GM23338 (cell line): ENCODE measurements at regions not wholly inside any gene's neighbourhood (a gene's known extent, or its start where the extent isn't known, plus 50 kb on each side); places are given as distances from the start of the nearest gene placed in this dataset.

Source experiments
- ATAC-seq: fragments of 200-7000 bp; cut with Tn5 transposase; 3 replicates; pipeline ENCODE4 v1.9.1; 2020
- DNase-seq: peaks from one replicate; pipeline ENCODE4 v3.0.0-alpha.2; 2015; ENCODE audit warnings: low spot score
- H2AFZ ChIP-seq: fragments of 200-600 bp; sonication (generic); 2 replicates; pipeline ENCODE4 v1.8.0; 2016; ENCODE audit warnings: antibody characterized with exemption, mild to moderate bottlenecking, moderate library complexity
- H3F3A ChIP-seq: fragments of 200-600 bp; sonication (generic); replicated peaks from 2 replicates; pipeline ENCODE4 v1.8.0; 2017; ENCODE audit warnings: antibody characterized with exemption, mixed run types, low read depth
- H3K27ac ChIP-seq: fragments of 200-600 bp; sonication (generic); 2 replicates; pipeline ENCODE4 v1.6.1; 2016; ENCODE audit warnings: low read depth
- H3K27me3 ChIP-seq: fragments of 200-600 bp; sonication (generic); 2 replicates; pipeline ENCODE4 v1.8.0; 2016; ENCODE audit warnings: mild to moderate bottlenecking, mixed run types, moderate library complexity; ENCODE audit not compliant: insufficient read depth
- H3K36me3 ChIP-seq: fragments of 200-600 bp; sonication (generic); 2 replicates; pipeline ENCODE4 v1.8.0; 2016; ENCODE audit warnings: mild to moderate bottlenecking; ENCODE audit not compliant: insufficient read depth
- H3K4me1 ChIP-seq: fragments of 200-600 bp; sonication (generic); 2 replicates; pipeline ENCODE4 v1.8.0; 2016; ENCODE audit warnings: mild to moderate bottlenecking, moderate library complexity; ENCODE audit not compliant: insufficient read depth
- H3K4me2 ChIP-seq: fragments of 200-600 bp; sonication (generic); 2 replicates; pipeline ENCODE4 v1.7.1; 2017; ENCODE audit warnings: mixed run types
- H3K4me3 ChIP-seq: fragments of 200-600 bp; sonication (generic); 2 replicates; pipeline ENCODE4 v1.6.1; 2016; ENCODE audit warnings: mixed run types
- H3K79me2 ChIP-seq: fragments of 200-600 bp; sonication (generic); replicated peaks from 2 replicates; pipeline ENCODE4 v1.8.0; 2017; ENCODE audit warnings: mild to moderate bottlenecking; ENCODE audit not compliant: insufficient read depth
- H3K9me2 ChIP-seq: fragments of 200-600 bp; sonication (generic); 2 replicates; pipeline ENCODE4 v1.8.0; 2017; ENCODE audit not compliant: insufficient read depth
- H4K20me1 ChIP-seq: fragments of 200-600 bp; sonication (generic); replicated peaks from 2 replicates; pipeline ENCODE4 v1.8.0; 2017; ENCODE audit warnings: mild to moderate bottlenecking; ENCODE audit not compliant: insufficient read depth
- H3K27ac Mint-ChIP-seq: 2 replicates; pipeline ENCODE4 v1.8.0; 2020; ENCODE audit warnings: inconsistent platforms, mild to moderate bottlenecking, moderate library complexity, mixed read lengths
- H3K27me3 Mint-ChIP-seq: 3 replicates; pipeline ENCODE4 v1.8.0; 2022; ENCODE audit warnings: low read depth, mild to moderate bottlenecking, moderate library complexity, mixed read lengths, inconsistent platforms; ENCODE audit not compliant: insufficient read depth, poor library complexity
- H3K36me3 Mint-ChIP-seq: 3 replicates; pipeline ENCODE4 v1.8.0; 2021; ENCODE audit warnings: low read depth, mild to moderate bottlenecking, inconsistent platforms, moderate library complexity, mixed read lengths
- H3K4me1 Mint-ChIP-seq: 3 replicates; pipeline ENCODE4 v1.8.0; 2020; ENCODE audit warnings: mild to moderate bottlenecking, inconsistent platforms, mixed read lengths
- H3K4me3 Mint-ChIP-seq: 3 replicates; pipeline ENCODE4 v1.8.0; 2021; ENCODE audit warnings: moderate library complexity, mild to moderate bottlenecking, inconsistent platforms, mixed read lengths
- H3K9me3 Mint-ChIP-seq: 3 replicates; pipeline ENCODE4 v1.8.0; 2020; ENCODE audit warnings: moderate library complexity, mild to moderate bottlenecking, inconsistent platforms, mixed read lengths
- CTCF ChIP-seq, 2 experiments: fragments of 200-600 bp in 1 of 2; sonication (generic) in 1 of 2; conservative IDR thresholded peaks; 2 replicates each; pipeline versions ENCODE4 v1.5.1 to v1.6.1; 2016 to 2017; ENCODE audit warnings: antibody characterized with exemption in 2 of 2, low read depth in 2 of 2, mild to moderate bottlenecking in 2 of 2, moderate library complexity in 1 of 2
- EZH2 ChIP-seq: fragments of 200-600 bp; sonication (generic); IDR thresholded peaks from one replicate; pipeline ENCODE4 v1.8.0; 2017; ENCODE audit warnings: antibody characterized with exemption, mild to moderate bottlenecking, low read depth; ENCODE audit not compliant: unreplicated experiment
- EZH2phosphoT487 ChIP-seq: fragments of 200-600 bp; sonication (generic); IDR thresholded peaks from one replicate; pipeline ENCODE4 v1.8.1; 2018; ENCODE audit warnings: antibody characterized with exemption; ENCODE audit not compliant: unreplicated experiment
- JUNB ChIP-seq: IDR thresholded peaks from one replicate; pipeline ENCODE4 v1.6.1; 2016; ENCODE audit warnings: antibody characterized with exemption; ENCODE audit not compliant: unreplicated experiment
- NANOG ChIP-seq: IDR thresholded peaks from 2 replicates; pipeline ENCODE4 v1.6.1; 2016; ENCODE audit warnings: antibody characterized with exemption, borderline replicate concordance
- POLR2AphosphoS5 ChIP-seq: IDR thresholded peaks from 2 replicates; pipeline ENCODE4 v1.6.1; 2016; ENCODE audit warnings: antibody characterized with exemption, low read depth
- REST ChIP-seq: IDR thresholded peaks from one replicate; pipeline ENCODE4 v1.6.1; 2018; ENCODE audit warnings: antibody characterized with exemption; ENCODE audit not compliant: unreplicated experiment
- ZNF114 ChIP-seq: fragments of 250-450 bp; sonication (Bioruptor Pico); IDR thresholded peaks from 2 replicates; pipeline ENCODE4 v1.5.0; 2020; ENCODE audit warnings: mild to moderate bottlenecking, moderate library complexity
- ZNF331 ChIP-seq: fragments of 250-450 bp; sonication (Bioruptor Pico); IDR thresholded peaks from 2 replicates; pipeline ENCODE4 v1.5.0; 2020; ENCODE audit warnings: low read depth, mild to moderate bottlenecking, moderate library complexity
- ZNF462 ChIP-seq: fragments of 250-450 bp; sonication (Bioruptor Pico); IDR thresholded peaks from 2 replicates; pipeline ENCODE4 v1.5.0; 2020; ENCODE audit warnings: mild to moderate bottlenecking, moderate library complexity

- no peak for TF ChIP-seq ZNF462 (CRISPR knock-in tag)
- no peak for TF ChIP-seq CTCF (conservative IDR thresholded peaks at IDR 0.05; ENCODE audit: low read depth in 2 of 2)
- TF ChIP-seq EZH2, result no peak
- TF ChIP-seq ZNF331 (CRISPR knock-in tag), result no peak
Observed at GRCh38 chr3:110629917-110630316, 441.7 kb upstream of the NECTIN3 start (continued).

GRCh38 chr3:110644203-110644602 is 427.4 kb upstream of the NECTIN3 start:
- H2AFZ ChIP-seq, result no peak overlapping the region
- no peaks in the 10 kb centered on the region for H4K20me1 ChIP-seq
- Mint-ChIP-seq H3K9me3 (peaks cover 9% of the 10 kb centered on the region), H3K4me1 (no peaks in the 10 kb centered on the region), H3K36me3 (peaks cover 14% of the 10 kb centered on the region; the same call in 2 of the 3 replicates), H3K27ac (no peak overlapping the region), H3K27me3 (no peaks in the 10 kb centered on the region), H3K4me3 (no peak overlapping the region)
- H3K27ac ChIP-seq, result no peak overlapping the region
- peaks cover 2% of the 10 kb centered on the region; the same call in 1 of the 2 replicates for H3K9me2 ChIP-seq
- H3K27me3 ChIP-seq, result no peaks in the 10 kb centered on the region
- no peaks in the 10 kb centered on the region for H3K36me3 ChIP-seq
- no peaks in the 10 kb centered on the region for H3F3A ChIP-seq
- DNase-seq (no peak), ATAC-seq (no peak)
- H3K4me1 ChIP-seq, result no peaks in the 10 kb centered on the region
- no peak overlapping the region for H3K4me3 ChIP-seq
- H3K79me2 ChIP-seq, result no peaks in the 10 kb centered on the region
- no peak overlapping the region for H3K4me2 ChIP-seq
- TF ChIP-seq EZH2phosphoT487 (no peak), EZH2 (no peak), ZNF114 (no peak), NANOG (no peak), REST (no peak), ZNF331 (CRISPR knock-in tag) (no peak), JUNB (no peak), POLR2AphosphoS5 (no peak)
